ENCODE measurements at regions not wholly inside any gene's neighbourhood (a gene's known extent, or its start where the extent isn't known, plus 50 kb on each side); places are given as distances from the start of the nearest gene placed in this dataset.
"Not testable (repeated sequence)": the region's sequence is repeated elsewhere in the genome, so short reads cannot be mapped to it uniquely, and the experiment has no call there.

DNA sequence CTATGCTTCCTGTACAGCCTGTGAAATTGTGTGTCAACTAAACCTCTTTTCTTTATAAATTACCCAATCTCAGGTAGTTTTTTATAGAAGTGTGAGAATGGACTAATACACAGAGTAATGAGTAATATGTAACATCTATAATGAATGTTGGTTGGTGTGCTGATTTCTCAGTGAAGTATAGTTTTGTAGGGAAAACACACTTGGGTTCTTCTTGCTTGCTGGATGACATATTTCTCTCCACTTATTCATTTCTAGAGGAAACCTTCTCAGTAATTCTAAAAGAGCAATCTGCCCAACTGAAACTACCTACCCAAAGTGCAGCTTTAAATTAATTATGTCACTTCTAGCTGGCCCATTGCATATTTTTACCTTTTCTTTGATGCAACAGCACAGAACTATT lies 81.1 kb upstream of the RORB start:
- Histone ChIP-seq H3K27me3 (ENCODE audit: control insufficient read depth, insufficient read depth, low read length) (no peaks in the 10 kb centered on the region), H3K4me3 (ENCODE audit: low read length) (no peak overlapping the region), H3K4me1 (ENCODE audit: control insufficient read depth, insufficient read depth, low read length) (no peaks in the 10 kb centered on the region), H3K36me3 (ENCODE audit: control insufficient read depth, insufficient read depth, low read length) (no peaks in the 10 kb centered on the region), H3K27ac (ENCODE audit: low read length) (no peak overlapping the region), H3K9me3 (ENCODE audit: control insufficient read depth, insufficient read depth, low read length) (no peaks in the 10 kb centered on the region)
- no peak for DNase-seq (ENCODE audit: low read depth, low spot score)

GRCh38 chr9:74424488-74424887 lies 72.6 kb upstream of the RORB start:
- not testable (repeated sequence) for H3K36me3 ChIP-seq (ENCODE audit: control insufficient read depth, insufficient read depth, low read length); H3K4me3 ChIP-seq (ENCODE audit: low read length); H3K27me3 ChIP-seq (ENCODE audit: control insufficient read depth, insufficient read depth, low read length); H3K9me3 ChIP-seq (ENCODE audit: control insufficient read depth, insufficient read depth, low read length); DNase-seq (ENCODE audit: low read depth, low spot score); H3K27ac ChIP-seq (ENCODE audit: low read length); H3K4me1 ChIP-seq (ENCODE audit: control insufficient read depth, insufficient read depth, low read length)
- no CpG with 5 or more reads among the region's 16 CpGs for WGBS (ENCODE audit: insufficient coverage, insufficient read length)

- H3K36me3 ChIP-seq (ENCODE audit: control insufficient read depth, insufficient read depth, low read length) = no peaks in the 10 kb centered on the region
- H3K27me3 ChIP-seq (ENCODE audit: control insufficient read depth, insufficient read depth, low read length) = no peaks in the 10 kb centered on the region
- H3K27ac ChIP-seq (ENCODE audit: low read length) = no peak overlapping the region
- H3K9me3 ChIP-seq (ENCODE audit: control insufficient read depth, insufficient read depth, low read length) = no peaks in the 10 kb centered on the region
- H3K4me1 ChIP-seq (ENCODE audit: control insufficient read depth, insufficient read depth, low read length) = no peaks in the 10 kb centered on the region
- no CpG with 5 or more reads among the region's 1 CpG for WGBS (ENCODE audit: insufficient coverage, insufficient read length)
- no peak overlapping the region for H3K4me3 ChIP-seq (ENCODE audit: low read length)
- DNase-seq (ENCODE audit: low read depth, low spot score) = no peak
These were observed 65.7 kb upstream of the RORB start for GRCh38 chr9:74431467-74431866.

- H3K27me3 ChIP-seq (ENCODE audit: control insufficient read depth, insufficient read depth, low read length) = no peaks in the 10 kb centered on the region
- H3K36me3 ChIP-seq (ENCODE audit: control insufficient read depth, insufficient read depth, low read length) = no peaks in the 10 kb centered on the region
- H3K4me1 ChIP-seq (ENCODE audit: control insufficient read depth, insufficient read depth, low read length) = no peaks in the 10 kb centered on the region
- no peak overlapping the region for H3K27ac ChIP-seq (ENCODE audit: low read length)
- WGBS (ENCODE audit: insufficient coverage, insufficient read length) = no CpG with 5 or more reads among the region's 2 CpGs
- H3K9me3 ChIP-seq (ENCODE audit: control insufficient read depth, insufficient read depth, low read length) = no peaks in the 10 kb centered on the region
- DNase-seq (ENCODE audit: low read depth, low spot score) = no peak
- no peak overlapping the region for H3K4me3 ChIP-seq (ENCODE audit: low read length)
These were observed 53.9 kb upstream of the RORB start for GRCh38 chr9:74443036-74443750.

DNA sequence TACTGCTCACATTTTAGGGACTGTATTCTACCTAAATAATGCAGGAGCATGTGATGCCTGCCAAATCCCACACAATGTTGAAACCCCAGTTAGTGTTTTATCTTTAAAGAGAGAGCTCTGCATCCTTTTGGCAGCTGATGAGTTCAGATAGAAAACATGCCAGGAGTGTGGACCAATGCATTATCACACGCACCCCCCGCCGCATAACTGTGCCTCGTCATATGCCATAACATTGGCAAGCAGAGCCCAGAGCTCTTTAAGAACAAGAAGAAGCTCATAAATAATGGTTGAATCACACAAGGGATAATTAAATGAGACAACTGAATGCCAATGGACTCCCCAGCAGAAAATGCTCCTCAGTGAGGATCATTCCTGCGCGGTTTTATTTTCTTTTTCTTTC lies 52.8 kb upstream of the RORB start:
- H3K9me3 ChIP-seq (ENCODE audit: control insufficient read depth, insufficient read depth, low read length) = no peaks in the 10 kb centered on the region
- H3K27me3 ChIP-seq (ENCODE audit: control insufficient read depth, insufficient read depth, low read length) = no peaks in the 10 kb centered on the region
- DNase-seq (ENCODE audit: low read depth, low spot score) = no peak
- no peak overlapping the region for H3K4me3 ChIP-seq (ENCODE audit: low read length)
- H3K36me3 ChIP-seq (ENCODE audit: control insufficient read depth, insufficient read depth, low read length) = no peaks in the 10 kb centered on the region
- no CpG with 5 or more reads among the region's 6 CpGs for WGBS (ENCODE audit: insufficient coverage, insufficient read length)
- no peaks in the 10 kb centered on the region for H3K4me1 ChIP-seq (ENCODE audit: control insufficient read depth, insufficient read depth, low read length)
- no peak overlapping the region for H3K27ac ChIP-seq (ENCODE audit: low read length)
